Posterior vena cava (tissue), 2 donors: ENCODE measurements at regions not wholly inside any gene's neighbourhood (a gene's known extent, or its start where the extent isn't known, plus 50 kb on each side); places are given as distances from the start of the nearest gene placed in this dataset.
A peak's percentile ranks its signal among the peaks of the same experiment; 100 is the strongest.

Experiments used
- DNase-seq: peaks from one replicate; pipeline ENCODE4 v3.0.0-alpha.2; 2020; ENCODE audit warnings: low spot score
- intact Hi-C, 2 donors: fragments of 100-400 bp; cut with DNase I; formaldehyde crosslinking; loops; one replicate each; pipeline versions ENCODE4 v1.14.1 to v1.14.2; 2022 to 2023
- donor health status: DM: yes; HTN: yes; CAD: no.
- donor health status: DM: yes; HTN: yes; CAD: no.

- peak; percentile 65 for DNase-seq
- intact Hi-C loops, result loop anchor here in 1 of 2 donors (1.0 to 5.0 kb wide), 2 partner anchors 31 to 156 kb away; no protein-coding TSS in a partner anchor
Observed at GRCh38 chr14:104267895-104268294, 129.5 kb downstream of the KIF26A start.

DNA sequence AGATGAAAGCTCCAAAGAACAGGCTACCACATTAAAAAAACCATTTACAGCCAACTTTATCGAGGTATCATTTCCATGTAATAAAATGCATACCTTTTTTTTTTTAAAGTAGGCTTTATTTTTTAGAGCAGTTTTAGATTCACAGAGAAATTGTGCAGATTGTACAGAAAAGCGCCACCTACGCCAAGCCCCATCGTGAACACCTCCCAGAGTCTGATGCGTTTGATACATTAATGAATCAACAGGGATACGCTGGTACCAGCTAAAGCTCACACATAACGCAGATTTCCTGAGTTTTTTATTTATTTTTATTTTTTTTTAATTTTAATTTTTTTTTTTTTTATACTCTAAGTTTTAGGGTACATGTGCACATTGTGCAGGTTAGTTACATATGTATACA lies 129.9 kb downstream of the KIF26A start:
- intact Hi-C loops, result loop anchor here in 1 of 2 donors (5.0 kb wide), 1 partner anchor 156 kb away; no protein-coding TSS in a partner anchor
- no peak for DNase-seq

- peak; percentile 76 for DNase-seq
Observed at GRCh38 chr14:104268725-104269436, 130.5 kb downstream of the KIF26A start.

DNA sequence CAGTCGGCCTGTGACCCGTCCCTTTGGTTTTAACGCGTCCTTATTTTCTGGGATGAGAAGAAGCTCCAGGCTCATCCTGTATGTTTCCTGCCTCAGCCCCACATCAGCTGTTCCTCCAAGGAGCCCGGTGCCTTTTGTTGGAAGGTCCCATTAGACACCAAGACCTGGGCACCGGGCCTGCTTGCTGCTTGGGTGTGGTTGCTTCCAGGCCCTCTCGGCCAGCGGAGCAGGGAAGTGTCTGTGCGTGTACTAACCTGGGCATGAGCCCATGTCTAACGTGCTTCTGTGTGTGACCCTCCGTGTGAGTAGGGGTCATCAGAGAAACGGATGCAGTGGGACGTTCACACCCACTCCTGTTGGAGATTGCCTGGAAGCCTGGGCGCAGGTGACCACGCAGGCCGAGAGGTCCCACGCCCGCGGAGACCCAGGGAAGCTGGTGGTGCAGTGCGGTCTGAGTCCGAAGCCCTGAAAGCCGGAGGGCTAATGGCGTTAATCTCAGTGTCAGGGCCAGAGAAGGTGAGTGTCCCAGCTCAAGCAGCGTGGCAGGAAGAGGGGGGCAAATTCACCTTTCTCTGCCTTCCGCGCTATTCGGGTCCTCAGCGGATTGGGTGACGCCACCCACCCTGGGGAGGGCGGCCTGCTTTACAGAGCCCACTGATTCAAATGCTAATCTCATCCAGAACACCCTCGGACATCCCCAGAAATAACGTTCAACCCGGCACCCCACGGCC lies 131.3 kb downstream of the KIF26A start:
- DNase-seq, result peak; percentile 81
- intact Hi-C loops, result loop anchor here in 1 of 2 donors (5.0 kb wide), 1 partner anchor 157 kb away; no protein-coding TSS in a partner anchor

More at GRCh38 chr14:104268725-104269436, 130.5 kb downstream of the KIF26A start:
- intact Hi-C loops, result loop anchor here in 1 of 2 donors (5.0 kb wide), 1 partner anchor 157 kb away; no protein-coding TSS in a partner anchor

GRCh38 chr14:104271391-104271790 lies 133.0 kb downstream of the KIF26A start:
- DNase-seq, result no peak
- intact Hi-C loops, result no loop called here

GRCh38 chr14:104274806-104275205 lies 136.4 kb downstream of the KIF26A start:
- no peak for DNase-seq
- intact Hi-C loops, result no loop called here

GRCh38 chr14:104277416-104278213 lies 139.2 kb downstream of the KIF26A start:
- peak; percentile 49 for DNase-seq

DNA sequence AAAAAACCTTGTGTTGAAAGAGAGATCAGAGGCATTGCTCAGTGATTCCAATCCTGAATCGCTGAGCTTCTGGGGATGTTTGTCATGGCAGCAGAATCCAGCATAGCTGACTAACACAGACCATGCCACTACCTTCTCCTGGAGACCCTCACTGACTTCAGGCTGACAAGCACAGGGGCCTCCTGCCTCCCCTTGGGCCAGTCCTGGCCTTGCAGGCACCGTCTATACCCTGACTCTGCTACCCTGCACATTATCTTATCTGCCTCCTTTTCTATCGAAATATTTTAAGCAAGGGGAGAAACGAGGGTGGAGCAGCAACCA lies 139.8 kb downstream of the KIF26A start:
- no peak for DNase-seq
- intact Hi-C loops, result no loop called here

More at GRCh38 chr14:104277416-104278213, 139.2 kb downstream of the KIF26A start:
- intact Hi-C loops, result no loop called here

DNA sequence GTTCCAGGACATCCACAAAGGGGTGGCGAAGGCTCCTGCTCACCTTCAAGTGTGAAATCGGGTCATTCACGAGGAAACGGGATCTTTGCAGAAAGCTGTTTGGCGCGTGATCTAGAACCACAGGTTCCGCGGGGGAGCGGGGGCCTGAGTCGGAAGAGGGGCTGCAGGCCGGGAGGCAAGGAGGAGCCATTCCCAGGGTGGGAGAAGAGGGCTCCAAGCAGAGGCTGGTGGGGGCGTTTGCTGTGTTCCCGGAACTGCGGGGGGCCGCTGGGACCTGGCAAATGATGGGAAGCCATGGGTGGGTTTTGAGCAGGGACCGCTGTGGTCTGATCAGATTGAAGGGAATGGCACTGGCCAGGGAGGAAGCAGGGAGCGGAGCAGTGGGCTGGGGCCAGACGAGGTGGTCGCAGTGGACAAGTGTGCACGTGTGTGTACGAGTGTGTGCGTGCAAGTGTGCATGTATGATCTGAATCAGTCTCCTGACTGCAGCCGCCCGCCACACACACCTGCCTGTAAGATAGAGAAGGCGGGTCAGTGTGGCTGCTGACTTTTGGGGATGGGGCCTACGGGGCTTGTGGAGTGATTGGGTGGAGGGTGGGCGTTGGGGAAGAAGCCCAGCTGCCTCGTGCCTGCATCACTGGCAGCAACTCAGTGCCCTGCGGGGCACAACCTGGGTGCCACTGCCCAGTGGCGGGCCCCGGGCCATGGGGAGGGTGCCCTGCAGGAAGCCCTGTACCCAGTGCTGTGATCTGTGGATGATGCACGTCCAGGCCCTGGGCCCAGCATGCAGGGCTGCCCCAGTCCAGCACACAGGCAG lies 141.9 kb downstream of the KIF26A start:
- intact Hi-C loops, result no loop called here
- DNase-seq, result peak; percentile 62

DNA sequence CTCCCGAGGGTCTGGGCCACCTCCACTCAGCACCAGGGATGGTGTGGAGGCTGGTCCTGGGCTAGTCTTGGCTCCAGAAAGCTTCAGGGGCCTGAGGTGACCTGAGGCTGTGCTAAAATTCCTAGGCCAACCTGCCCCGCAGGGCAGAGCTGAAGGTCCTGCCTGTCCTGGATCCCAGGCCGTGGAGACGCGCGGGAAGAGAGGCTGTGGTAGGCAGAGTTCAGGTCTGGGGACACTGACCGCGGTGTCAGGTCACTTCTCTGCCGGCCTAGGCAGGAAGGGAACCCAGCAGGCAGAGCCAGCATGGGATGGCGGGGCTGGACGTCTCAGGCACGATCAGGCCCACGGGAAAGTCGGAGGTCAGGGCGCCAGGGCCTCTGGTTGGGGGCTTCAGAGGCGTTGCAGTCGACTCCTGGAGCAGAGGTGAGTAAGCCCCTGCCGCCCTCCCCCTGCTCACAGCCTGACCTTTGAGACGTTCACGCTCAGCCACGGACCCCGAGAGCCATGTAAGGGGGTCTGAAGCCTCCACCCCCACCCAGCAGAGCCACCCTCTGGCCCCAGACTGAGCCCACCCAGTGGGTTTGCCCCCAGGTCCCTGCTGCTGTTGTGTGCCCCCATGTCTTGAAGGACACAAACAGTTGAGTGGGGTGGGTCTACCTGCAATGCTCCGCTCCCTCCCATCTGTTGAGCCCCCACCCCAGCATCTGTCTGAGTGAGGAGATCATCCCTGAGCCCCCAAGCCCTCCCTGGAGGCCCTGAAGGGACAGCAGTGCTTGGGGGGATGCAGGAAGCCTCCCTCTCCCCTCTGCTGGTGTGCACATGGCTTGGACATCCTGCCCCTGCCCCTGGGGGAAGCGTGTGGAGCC lies 142.7 kb downstream of the KIF26A start:
- intact Hi-C loops, result no loop called here
- peak; percentile 69 for DNase-seq

GRCh38 chr14:104281768-104282301 lies 143.4 kb downstream of the KIF26A start:
- DNase-seq, result peak; percentile 57
- intact Hi-C loops, result no loop called here

DNA sequence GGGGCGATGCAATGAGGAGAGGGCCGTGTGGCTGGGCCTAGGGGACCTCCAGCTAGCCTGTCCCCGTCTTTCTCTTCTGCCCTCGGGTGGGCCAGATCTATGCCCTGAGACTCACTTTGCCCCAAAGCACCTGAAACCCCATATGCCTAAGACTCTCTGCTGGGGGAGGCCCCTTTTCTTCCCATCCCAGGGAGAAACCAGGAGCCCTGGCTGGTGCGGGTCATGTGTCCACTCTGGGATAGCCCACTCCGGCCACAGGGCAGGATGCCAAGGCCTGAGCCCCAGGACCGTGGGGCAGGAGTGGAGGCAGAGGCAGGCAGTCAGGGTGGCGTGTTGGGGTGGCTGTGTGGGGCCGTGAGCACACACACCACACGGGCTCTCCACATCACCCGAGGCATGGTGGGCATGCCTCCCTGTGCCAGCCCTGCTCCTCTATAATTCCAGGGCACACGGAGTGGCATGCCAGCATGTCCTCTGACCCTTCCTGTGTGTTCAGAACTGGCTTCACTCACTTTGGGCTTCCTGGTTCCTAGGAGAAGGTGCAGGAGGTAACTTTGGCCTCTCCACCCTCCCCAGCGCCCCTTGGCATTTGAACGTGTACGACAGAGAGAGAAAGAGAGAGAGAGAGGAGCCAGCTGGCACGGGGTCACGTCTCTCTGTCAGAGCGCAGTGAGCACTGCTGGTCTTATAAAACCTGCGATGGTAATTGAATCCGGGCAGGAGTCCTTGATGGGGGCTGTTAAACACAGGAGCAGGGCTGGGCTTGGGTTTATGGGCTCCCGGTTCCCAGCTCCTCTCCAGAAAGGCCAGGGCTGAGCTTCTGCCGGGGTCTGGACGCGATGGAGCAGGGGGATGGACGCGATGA lies 144.2 kb downstream of the KIF26A start:
- peak; percentile 63 for DNase-seq

DNA sequence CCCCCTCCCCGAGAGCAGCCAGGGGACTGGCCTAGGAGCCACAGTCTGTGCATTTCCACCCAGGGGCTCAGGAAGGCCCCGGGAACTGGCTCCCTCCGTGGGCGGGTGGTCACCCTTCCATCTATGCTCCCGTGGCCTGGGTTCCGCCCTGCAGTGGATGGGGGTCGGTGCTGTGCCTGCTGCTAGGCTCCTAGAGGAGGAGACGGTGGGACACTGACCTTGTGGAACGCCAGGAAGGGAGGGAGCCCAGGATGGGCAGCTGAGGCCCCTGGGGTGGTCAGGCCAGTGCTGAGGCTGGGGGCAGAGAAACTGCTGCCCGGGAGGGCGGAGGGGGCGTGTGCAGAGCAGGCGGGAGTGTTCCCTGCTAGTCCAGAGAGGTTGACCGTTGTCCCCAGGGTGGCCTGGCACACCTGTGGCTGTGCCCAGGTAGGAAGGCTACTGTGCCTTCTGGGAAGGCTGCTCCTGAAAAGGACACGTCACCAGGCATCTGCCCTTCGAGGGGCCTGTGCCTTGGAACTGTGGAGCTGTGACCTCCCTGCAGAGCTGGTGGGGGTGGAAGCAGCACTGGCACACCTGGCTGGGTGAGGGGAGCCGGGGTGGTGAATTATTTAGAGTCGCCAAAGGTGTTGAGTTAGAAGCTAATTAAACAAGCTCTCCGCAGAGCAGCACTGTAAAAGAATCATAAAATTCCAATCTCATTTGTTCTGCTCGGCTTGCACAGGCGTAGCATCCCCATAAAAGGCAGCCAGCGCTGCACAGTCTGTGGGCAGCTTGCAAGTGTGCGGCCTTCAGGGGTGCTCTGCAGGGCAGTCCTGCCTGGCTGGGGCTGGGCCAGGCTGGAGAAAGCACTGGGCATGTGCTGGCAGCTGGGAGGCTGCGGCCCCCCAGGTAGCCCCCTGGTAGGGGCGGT lies 145.1 kb downstream of the KIF26A start:
- intact Hi-C loops, result no loop called here
- peak; percentile 63 for DNase-seq

More for the DNA sequence above, 144.2 kb downstream of the KIF26A start:
- intact Hi-C loops, result no loop called here

DNA sequence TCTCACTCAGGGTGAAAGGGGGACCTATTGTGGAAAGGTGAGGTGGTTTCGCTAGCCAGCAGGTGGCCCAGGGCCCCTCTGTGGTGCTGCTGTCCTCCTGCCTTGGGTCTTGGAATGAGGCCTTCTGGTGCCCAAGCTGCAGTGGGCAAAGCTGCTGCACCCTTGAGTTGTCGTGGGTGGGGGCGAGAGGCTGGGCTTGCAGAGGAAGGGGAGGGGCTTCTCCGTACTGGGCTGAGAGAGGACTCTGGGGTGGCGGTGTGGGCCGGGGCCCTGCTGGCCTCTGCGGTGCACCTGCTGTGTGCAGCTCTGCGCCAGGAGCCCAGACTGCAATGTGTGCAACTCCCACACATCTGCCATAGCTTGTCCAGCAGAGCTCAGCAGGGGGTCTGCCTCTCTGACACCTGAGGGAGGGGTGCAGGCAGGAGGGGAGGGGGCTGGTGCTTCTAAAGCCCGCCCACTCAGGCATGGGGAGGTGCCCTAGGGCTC lies 145.8 kb downstream of the KIF26A start:
- intact Hi-C loops, result no loop called here
- peak; percentile 57 for DNase-seq

GRCh38 chr14:104284636-104285507 lies 146.5 kb downstream of the KIF26A start:
- intact Hi-C loops, result no loop called here
- peak; percentile 71 for DNase-seq
